RKO (cell line): ENCODE measurements at regions not wholly inside any gene's neighbourhood (a gene's known extent, or its start where the extent isn't known, plus 50 kb on each side); places are given as distances from the start of the nearest gene placed in this dataset.
"Not testable (repeated sequence)": the region's sequence is repeated elsewhere in the genome, so short reads cannot be mapped to it uniquely, and the experiment has no call there.

ENCODE experiments used
- DNase-seq: peaks from one replicate; pipeline ENCODE4 v3.0.0-alpha.2; 2016; ENCODE audit warnings: low spot score

- DNase-seq: not testable (repeated sequence)
Observed at GRCh38 chr9:78172610-78173009, 63.3 kb upstream of the CEP78 start.

GRCh38 chr9:78171651-78172050 is 64.2 kb upstream of the CEP78 start:
- no peak for DNase-seq

- no peak for DNase-seq
Observed at GRCh38 chr9:78169125-78169524, 66.8 kb upstream of the CEP78 start.

- DNase-seq: no peak
Observed at GRCh38 chr9:78167356-78167755, 68.5 kb upstream of the CEP78 start.

GRCh38 chr9:78163834-78164233 is 72.0 kb upstream of the CEP78 start:
- no peak for DNase-seq

GRCh38 chr9:78158286-78158685 is 77.6 kb upstream of the CEP78 start:
- no peak for DNase-seq

- DNase-seq: no peak
Observed at GRCh38 chr9:78150983-78151356, 84.9 kb upstream of the CEP78 start.

- no peak for DNase-seq
Observed at GRCh38 chr9:78150312-78150982, 85.4 kb upstream of the CEP78 start.

GRCh38 chr9:78149702-78150291 is 86.1 kb upstream of the CEP78 start:
- no peak for DNase-seq

GRCh38 chr9:78146241-78146640 is 89.6 kb upstream of the CEP78 start:
- no peak for DNase-seq

- no peak for DNase-seq
Observed at GRCh38 chr9:78144663-78145377, 91.1 kb upstream of the CEP78 start.

GRCh38 chr9:78144008-78144381 is 91.9 kb upstream of the CEP78 start:
- DNase-seq: no peak

- DNase-seq: no peak
Observed at GRCh38 chr9:78143281-78144007, 92.4 kb upstream of the CEP78 start.

GRCh38 chr9:78142264-78142663 is 93.6 kb upstream of the CEP78 start:
- not testable (repeated sequence) for DNase-seq

GRCh38 chr9:78133751-78134150 is 102.1 kb upstream of the CEP78 start:
- DNase-seq: peak; percentile 17

GRCh38 chr9:78132701-78133058 is 101.1 kb upstream of the GNAQ start:
- no peak for DNase-seq

- DNase-seq: peak; percentile 14
Observed at GRCh38 chr9:78131969-78132700, 100.5 kb upstream of the GNAQ start.

GRCh38 chr9:78130853-78131252 is 99.2 kb upstream of the GNAQ start:
- no peak for DNase-seq

- DNase-seq: no peak
Observed at GRCh38 chr9:78130004-78130403, 98.4 kb upstream of the GNAQ start.

- DNase-seq: no peak
Observed at GRCh38 chr9:78127279-78128225, 95.9 kb upstream of the GNAQ start.

GRCh38 chr9:78123808-78124207 is 92.2 kb upstream of the GNAQ start:
- no peak for DNase-seq
